ENCODE measurements at regions not wholly inside any gene's neighbourhood (a gene's known extent, or its start where the extent isn't known, plus 50 kb on each side); places are given as distances from the start of the nearest gene placed in this dataset.

- no peak for TF ChIP-seq CTCF (IDR thresholded peaks at IDR 0.05)
- no peak for TF ChIP-seq POLR2A (IDR thresholded peaks at IDR 0.05)
Measured at GRCh38 chr12:88935856-88936255, 355.6 kb upstream of the KITLG start.
